Upper lobe of right lung (tissue), 1 donor: ENCODE measurements at regions not wholly inside any gene's neighbourhood (a gene's known extent, or its start where the extent isn't known, plus 50 kb on each side); places are given as distances from the start of the nearest gene placed in this dataset.
"Not testable (repeated sequence)": the region's sequence is repeated elsewhere in the genome, so short reads cannot be mapped to it uniquely, and the experiment has no call there.

ENCODE experiments used
- ATAC-seq: fragments of 200-7000 bp; cut with Tn5 transposase; one replicate; pipeline ENCODE4 v1.9.1; 2020; ENCODE audit warnings: mild to moderate bottlenecking, moderate library complexity
- DNase-seq: peaks from one replicate; pipeline ENCODE4 v3.0.0-alpha.2; 2020
- H3K27ac ChIP-seq: fragments of 200-600 bp; one replicate; pipeline ENCODE4 v1.8.0; 2022
- H3K27me3 ChIP-seq: fragments of 200-600 bp; one replicate; pipeline ENCODE4 v1.8.0; 2022; ENCODE audit warnings: mild to moderate bottlenecking
- H3K36me3 ChIP-seq: fragments of 200-600 bp; one replicate; pipeline ENCODE4 v1.8.0; 2022
- H3K4me1 ChIP-seq: fragments of 200-600 bp; one replicate; pipeline ENCODE4 v1.8.0; 2022
- H3K4me3 ChIP-seq: fragments of 200-600 bp; one replicate; pipeline ENCODE4 v1.8.0; 2022; ENCODE audit warnings: mild to moderate bottlenecking
- H3K9me3 ChIP-seq: fragments of 200-600 bp; one replicate; pipeline ENCODE4 v1.8.0; 2022
- CTCF ChIP-seq: fragments of 200-600 bp; IDR thresholded peaks from one replicate; pipeline ENCODE4 v1.8.0; 2022; ENCODE audit warnings: antibody characterized with exemption
- intact Hi-C: fragments of 100-400 bp; cut with DNase I; formaldehyde crosslinking; loops from one replicate; pipeline ENCODE4 v1.11.0; 2022
- donor health status: DM: no; HTN: yes; CAD: no; lungs with severe emphysema.

- H3K4me3 ChIP-seq, intact Hi-C loops, H3K36me3 ChIP-seq, ATAC-seq, DNase-seq, H3K9me3 ChIP-seq, H3K4me1 ChIP-seq, H3K27ac ChIP-seq, H3K27me3 ChIP-seq: not testable (repeated sequence)
- peak; percentile 40 for TF ChIP-seq CTCF
These were observed 86.1 kb upstream of the XKR3 start for GRCh38 chr22:16911340-16911739.

- DNase-seq, H3K27ac ChIP-seq, H3K4me1 ChIP-seq, intact Hi-C loops, H3K4me3 ChIP-seq, ATAC-seq, H3K9me3 ChIP-seq, H3K36me3 ChIP-seq, H3K27me3 ChIP-seq: not testable (repeated sequence)
These were observed 76.8 kb upstream of the XKR3 start for GRCh38 chr22:16902051-16902450.

- H3K9me3 ChIP-seq, H3K27ac ChIP-seq, H3K4me1 ChIP-seq, H3K4me3 ChIP-seq, ATAC-seq, H3K27me3 ChIP-seq, DNase-seq, H3K36me3 ChIP-seq, intact Hi-C loops: not testable (repeated sequence)
These were observed 76.4 kb upstream of the XKR3 start for GRCh38 chr22:16901579-16901978.

GRCh38 chr22:16899358-16899757, 74.1 kb upstream of the XKR3 start:
- H3K27ac ChIP-seq, intact Hi-C loops, DNase-seq: not testable (repeated sequence)

GRCh38 chr22:16897365-16897764, 72.2 kb upstream of the XKR3 start:
- H3K36me3 ChIP-seq, intact Hi-C loops, H3K27me3 ChIP-seq, H3K9me3 ChIP-seq, DNase-seq, H3K27ac ChIP-seq, H3K4me3 ChIP-seq, ATAC-seq, H3K4me1 ChIP-seq: not testable (repeated sequence)

More at GRCh38 chr22:16899358-16899757, 74.1 kb upstream of the XKR3 start:
- not testable (repeated sequence) for H3K9me3 ChIP-seq, ATAC-seq, H3K4me1 ChIP-seq, H3K36me3 ChIP-seq, H3K27me3 ChIP-seq, H3K4me3 ChIP-seq

GRCh38 chr22:16891892-16892291, 66.7 kb upstream of the XKR3 start:
- ATAC-seq, DNase-seq, H3K4me3 ChIP-seq, H3K27me3 ChIP-seq, H3K9me3 ChIP-seq, H3K4me1 ChIP-seq, intact Hi-C loops, H3K27ac ChIP-seq, H3K36me3 ChIP-seq: not testable (repeated sequence)
- peak; percentile 46 for TF ChIP-seq CTCF

- intact Hi-C loops, H3K9me3 ChIP-seq, H3K4me3 ChIP-seq, H3K27me3 ChIP-seq, H3K36me3 ChIP-seq, DNase-seq, H3K27ac ChIP-seq, H3K4me1 ChIP-seq, ATAC-seq: not testable (repeated sequence)
These were observed 51.1 kb upstream of the XKR3 start for GRCh38 chr22:16876339-16876738.
